Jurkat, Clone E6-1 (cell line): ENCODE measurements at regions not wholly inside any gene's neighbourhood (a gene's known extent, or its start where the extent isn't known, plus 50 kb on each side); places are given as distances from the start of the nearest gene placed in this dataset.
"Not testable (repeated sequence)": the region's sequence is repeated elsewhere in the genome, so short reads cannot be mapped to it uniquely, and the experiment has no call there.

Source experiments
- DNase-seq: peaks from one replicate; pipeline ENCODE4 v3.0.0-alpha.2; 2011; ENCODE audit warnings: low read depth, low spot score
- H3K4me3 ChIP-seq: 2 replicates; pipeline ENCODE4 v1.5.1; 2011; ENCODE audit warnings: mild to moderate bottlenecking, low read length, control low read depth, moderate library complexity

- no peak overlapping the region for H3K4me3 ChIP-seq
- no peak for DNase-seq
These were observed 451.5 kb downstream of the TENT5A start for GRCh38 chr6:81300961-81301360.

DNA sequence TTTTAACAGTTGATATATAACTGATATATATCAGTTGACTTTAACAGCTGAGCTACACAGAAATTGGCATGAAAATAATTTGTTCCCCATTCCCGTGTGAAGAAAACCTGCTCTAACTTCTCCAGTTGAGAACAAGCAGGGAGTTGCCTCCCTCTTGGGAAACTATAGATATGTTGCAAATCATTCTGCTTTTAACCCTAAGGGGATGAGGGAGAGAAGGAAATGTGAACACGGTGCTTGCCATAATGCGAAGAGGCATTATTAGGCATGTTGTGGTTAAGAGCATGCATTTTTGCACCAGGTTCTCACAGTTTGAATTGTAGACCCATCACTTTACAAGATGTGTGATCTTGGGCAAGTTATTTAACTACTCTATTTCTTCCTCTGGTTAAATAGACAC, 453.7 kb downstream of the TENT5A start:
- no peak overlapping the region for H3K4me3 ChIP-seq
- DNase-seq: no peak

DNA sequence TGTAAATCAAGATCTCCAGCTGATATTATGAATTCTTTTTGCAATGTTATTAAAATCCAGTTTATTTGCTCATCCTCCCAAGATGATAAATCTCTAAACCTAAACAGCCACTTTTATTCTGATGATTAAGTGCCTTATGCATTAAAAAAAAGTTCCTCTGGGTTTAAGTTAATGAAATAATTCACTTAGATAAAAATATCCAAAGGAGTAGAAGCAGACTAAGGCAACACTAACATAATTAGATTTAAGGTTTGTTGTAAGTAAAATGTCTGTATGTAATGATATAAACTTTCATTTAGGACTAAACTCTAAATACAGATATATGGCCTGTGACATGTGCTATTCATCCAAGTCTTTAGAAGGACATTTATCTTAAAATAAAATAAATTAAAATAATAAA, 457.2 kb downstream of the TENT5A start:
- DNase-seq: no peak
- no peak overlapping the region for H3K4me3 ChIP-seq

GRCh38 chr6:81293896-81294295, 458.6 kb downstream of the TENT5A start:
- no peak for DNase-seq
- H3K4me3 ChIP-seq: no peak overlapping the region

DNA sequence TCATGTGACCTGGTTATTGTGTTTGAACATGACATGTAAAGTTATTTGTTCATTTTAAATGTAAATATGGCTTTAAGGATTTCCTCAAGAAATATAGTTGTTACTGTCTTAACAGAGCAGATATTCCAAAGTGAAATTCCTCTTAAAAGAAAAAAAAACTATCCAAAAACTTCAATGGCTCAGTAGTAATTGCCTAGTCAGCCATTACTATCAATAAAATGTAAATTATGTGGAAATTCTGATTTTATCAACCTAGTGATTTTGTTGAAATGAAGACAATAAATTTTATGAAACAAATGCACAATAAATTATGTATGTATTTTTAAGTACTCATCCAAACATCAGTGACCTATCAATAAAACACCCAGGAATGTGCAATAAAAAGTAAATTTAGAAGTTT, 463.3 kb downstream of the TENT5A start:
- H3K4me3 ChIP-seq: no peak overlapping the region
- no peak for DNase-seq

- no peak for DNase-seq
- no peak overlapping the region for H3K4me3 ChIP-seq
These were observed 487.4 kb downstream of the TENT5A start for GRCh38 chr6:81265106-81265505.

- DNase-seq: no peak
- H3K4me3 ChIP-seq: no peak overlapping the region
These were observed 488.8 kb downstream of the TENT5A start for GRCh38 chr6:81263531-81264168.

DNA sequence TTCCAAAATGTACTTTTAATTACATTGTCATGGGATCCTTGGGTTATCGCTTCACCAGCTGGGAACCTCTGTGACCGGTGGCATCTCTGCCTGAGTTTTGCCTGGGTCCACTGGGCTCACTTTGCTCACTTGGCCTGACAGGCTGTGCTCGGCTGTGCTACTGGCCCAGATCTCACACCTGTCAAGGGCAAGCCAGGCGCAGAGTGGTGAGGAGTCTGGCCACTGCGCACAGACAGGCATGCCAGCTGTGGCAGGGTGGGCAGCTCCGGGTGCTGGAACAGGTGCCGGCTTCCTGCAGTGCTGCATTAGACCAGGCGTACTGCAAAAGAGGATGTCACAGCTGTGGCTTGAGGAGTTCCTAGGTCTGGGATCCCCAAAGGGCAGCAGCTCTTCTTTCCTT, 489.8 kb downstream of the TENT5A start:
- H3K4me3 ChIP-seq: no peak overlapping the region
- DNase-seq: no peak

- H3K4me3 ChIP-seq, DNase-seq: not testable (repeated sequence)
These were observed 496.3 kb downstream of the TENT5A start for GRCh38 chr6:81256223-81256622.

- DNase-seq: no peak
- no peak overlapping the region for H3K4me3 ChIP-seq
These were observed 498.7 kb downstream of the TENT5A start for GRCh38 chr6:81253821-81254220.

- H3K4me3 ChIP-seq: no peak overlapping the region
- DNase-seq: no peak
These were observed 500.2 kb downstream of the TENT5A start for GRCh38 chr6:81252231-81252630.

DNA sequence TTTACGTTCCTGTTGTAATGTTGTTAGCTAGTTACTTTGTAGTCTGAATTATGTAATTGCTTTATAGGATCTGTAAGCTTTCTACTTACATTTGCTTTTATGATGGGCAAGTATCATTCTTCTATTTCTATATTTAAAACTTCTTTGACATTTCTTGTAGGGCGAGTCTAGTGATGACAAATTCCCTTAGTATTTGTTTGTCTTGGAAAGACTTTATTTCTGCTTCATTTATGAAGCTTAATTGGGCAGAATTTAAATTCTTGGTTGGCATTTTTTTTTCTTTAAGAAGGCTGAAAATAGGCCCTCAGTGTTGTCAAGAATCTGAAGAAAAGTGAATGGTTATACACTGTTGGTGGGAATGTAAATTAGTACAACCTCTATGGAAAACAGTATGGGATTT, 506.3 kb downstream of the TENT5A start:
- no peak for DNase-seq
- no peak overlapping the region for H3K4me3 ChIP-seq

- no peak overlapping the region for H3K4me3 ChIP-seq
- DNase-seq: no peak
These were observed 509.9 kb downstream of the TENT5A start for GRCh38 chr6:81242624-81243023.

DNA sequence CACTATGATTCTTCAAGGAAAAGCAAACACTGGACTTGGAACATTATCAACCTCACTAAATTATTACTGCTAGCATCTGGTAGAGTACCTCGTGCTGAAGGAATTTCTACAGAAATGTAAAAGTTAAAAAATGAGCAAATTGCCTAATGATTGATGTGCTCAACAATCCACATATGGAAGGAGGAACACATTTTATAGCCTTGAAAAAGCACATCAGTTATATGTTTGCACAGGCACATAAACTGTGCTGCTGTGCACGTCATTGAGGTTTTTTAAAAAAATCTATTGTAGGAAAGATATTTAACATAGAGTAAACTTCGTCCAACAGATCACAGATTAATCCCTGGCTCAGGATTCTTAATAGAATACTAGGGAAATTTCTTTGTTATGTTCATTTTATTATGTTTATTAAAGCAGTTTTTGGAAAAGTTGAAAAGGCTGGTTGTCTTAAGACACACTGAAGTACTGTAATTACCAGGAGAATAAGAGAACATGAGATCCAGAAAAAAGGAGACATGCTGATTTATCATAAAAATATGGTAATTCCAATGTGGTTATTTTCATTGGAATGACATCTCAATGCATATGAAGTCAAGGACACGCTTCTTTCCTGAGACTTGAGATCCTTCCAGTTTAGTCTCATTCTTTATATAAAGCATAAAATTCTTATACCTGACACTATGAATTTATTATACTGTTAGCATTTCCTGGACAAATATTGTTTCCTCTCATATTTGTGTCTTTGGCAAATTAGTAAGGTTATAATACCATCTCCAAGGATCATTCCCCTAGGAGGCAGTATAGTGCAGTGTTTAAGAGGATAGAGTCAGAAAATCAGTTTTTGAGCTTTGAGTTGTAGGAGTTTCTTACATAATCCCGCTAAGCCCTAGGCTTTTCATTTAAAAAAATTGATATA, 511.1 kb downstream of the TENT5A start:
- H3K4me3 ChIP-seq: no peak overlapping the region
- no peak for DNase-seq

GRCh38 chr6:81238390-81238789, 514.1 kb downstream of the TENT5A start:
- no peak overlapping the region for H3K4me3 ChIP-seq
- no peak for DNase-seq

DNA sequence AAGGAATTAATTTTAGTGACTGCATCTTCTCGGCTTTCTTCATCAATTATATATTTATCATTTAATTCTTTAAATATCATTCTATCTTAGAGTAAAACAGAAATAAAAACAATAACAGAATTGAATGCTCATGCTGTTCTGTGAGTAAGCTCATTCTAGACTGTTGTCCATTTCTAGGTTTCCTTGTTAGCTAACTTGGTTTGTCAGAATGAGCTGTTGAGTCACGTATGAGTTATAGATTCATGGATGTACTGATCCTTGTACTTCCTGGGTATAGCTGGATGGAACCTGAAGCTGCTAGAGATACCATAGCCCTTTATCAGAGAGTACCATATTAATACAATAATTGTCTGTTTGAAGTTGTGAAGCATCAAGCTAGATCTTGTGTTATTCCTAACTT, 515.3 kb downstream of the TENT5A start:
- H3K4me3 ChIP-seq: no peak overlapping the region
- no peak for DNase-seq

- no peak for DNase-seq
- H3K4me3 ChIP-seq: no peak overlapping the region
These were observed 517.0 kb downstream of the TENT5A start for GRCh38 chr6:81235512-81235911.

GRCh38 chr6:81233990-81234389, 518.5 kb downstream of the TENT5A start:
- no peak for DNase-seq
- no peak overlapping the region for H3K4me3 ChIP-seq

DNA sequence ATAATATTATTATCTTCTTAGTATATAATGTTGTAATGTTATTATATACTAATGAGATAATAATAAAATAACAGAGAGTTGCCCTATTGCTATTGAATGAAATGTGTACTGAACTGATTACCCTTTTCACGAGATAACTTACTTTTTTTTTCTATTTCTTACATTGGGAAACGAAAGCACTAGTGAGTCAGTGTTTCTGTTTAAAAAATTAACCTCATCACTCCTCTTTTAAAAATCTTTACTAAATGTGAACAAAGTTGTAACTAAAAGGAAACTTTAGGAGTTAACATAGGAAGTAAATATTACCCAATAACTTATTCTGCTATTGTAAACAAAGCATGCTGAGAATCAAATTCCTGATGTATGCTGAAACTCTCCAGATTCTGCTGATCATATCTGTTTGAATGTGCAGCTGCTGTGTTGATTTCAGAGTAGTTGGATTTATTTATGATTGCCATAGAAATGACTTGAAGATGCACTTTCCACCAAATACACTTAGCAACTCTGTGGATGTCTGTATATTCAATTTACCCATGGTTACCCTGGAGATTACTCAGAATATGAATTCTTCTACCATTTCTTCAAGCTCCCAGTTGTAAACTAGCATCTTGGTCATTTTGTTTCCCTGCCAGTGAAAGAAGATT, 523.4 kb downstream of the TENT5A start:
- no peak overlapping the region for H3K4me3 ChIP-seq
- DNase-seq: no peak

GRCh38 chr6:81226957-81227356, 525.5 kb downstream of the TENT5A start:
- no peak overlapping the region for H3K4me3 ChIP-seq
- DNase-seq: no peak
